SK-N-SH (cell line): ENCODE measurements at regions not wholly inside any gene's neighbourhood (a gene's known extent, or its start where the extent isn't known, plus 50 kb on each side); places are given as distances from the start of the nearest gene placed in this dataset.

Experiments used
- CTCF ChIA-PET: fragments of 300-600, 350-600 bp; formaldehyde crosslinking; extraction: SDS; loops from one replicate; lab custom pipeline; 2021; lab: Yijun Ruan, JAX
- POLR2A ChIA-PET: fragments of 350-600 bp; sonication (Branson Sonifier 250); formaldehyde crosslinking; extraction: SDS; loops from one replicate; lab custom pipeline; 2020; ENCODE audit warnings: antibody characterized with exemption, inconsistent platforms; lab: Yijun Ruan, JAX
- DNase-seq: peaks from one replicate; pipeline ENCODE4 v3.0.0; 2012
- H2AFZ ChIP-seq: fragments of 200-600 bp; sonication (generic); 2 replicates; pipeline ENCODE4 v1.8.1; 2016; ENCODE audit warnings: antibody characterized with exemption, mild to moderate bottlenecking, low read depth
- H3F3A ChIP-seq: fragments of 200-600 bp; sonication (generic); replicated peaks from 2 replicates; pipeline ENCODE3; 2016; ENCODE audit warnings: antibody characterized with exemption, mild to moderate bottlenecking; ENCODE audit not compliant: insufficient read depth
- H3K27ac ChIP-seq, 2 experiments: fragments of 200-500 bp in 1 of 2; fragments of 200-600 bp in 1 of 2; sonication (Bioruptor generic) in 1 of 2; sonication (generic), shearing (Covaris generic) in 1 of 2; 2 replicates each; pipeline versions ENCODE4 v1.5.1 to v1.6.1; 2014 to 2016; ENCODE audit warnings: low read depth in 2 of 2, inconsistent platforms in 1 of 2, low read length in 1 of 2, mild to moderate bottlenecking in 1 of 2, mixed read lengths in 1 of 2
- H3K27me3 ChIP-seq: fragments of 200-600 bp; sonication (generic), shearing (Covaris generic); 2 replicates; pipeline ENCODE4 v1.6.1; 2016; ENCODE audit warnings: mixed run types; ENCODE audit not compliant: insufficient read depth
- H3K36me3 ChIP-seq, 2 experiments: fragments of 200-500 bp in 1 of 2; fragments of 200-600 bp in 1 of 2; sonication (Bioruptor generic) in 1 of 2; sonication (generic) in 1 of 2; replicated peaks in 1 of 2; 2 replicates each; pipeline versions ENCODE3 to v1.5.1; 2014 to 2016; ENCODE audit warnings: low read length in 1 of 2, mild to moderate bottlenecking in 1 of 2; ENCODE audit not compliant: insufficient read depth in 2 of 2, control insufficient read depth in 1 of 2
- H3K4me1 ChIP-seq, 2 experiments: fragments of 200-500 bp in 1 of 2; fragments of 200-600 bp in 1 of 2; sonication (Bioruptor generic) in 1 of 2; sonication (generic), shearing (Covaris generic) in 1 of 2; 2 replicates each; pipeline versions ENCODE4 v1.5.1 to v1.6.1; 2014 to 2016; ENCODE audit warnings: low read depth in 1 of 2, low read length in 1 of 2, mixed run types in 1 of 2; ENCODE audit not compliant: insufficient read depth in 2 of 2, control insufficient read depth in 1 of 2
- H3K4me2 ChIP-seq: fragments of 200-600 bp; sonication (generic), shearing (Covaris generic); 2 replicates; pipeline ENCODE4 v1.6.1; 2017; ENCODE audit warnings: mixed run types
- H3K4me3 ChIP-seq, 2 experiments: fragments of 200-500 bp in 1 of 2; fragments of 200-600 bp in 1 of 2; sonication (Bioruptor generic) in 1 of 2; sonication (generic), shearing (Covaris generic) in 1 of 2; 2 replicates each; pipeline versions ENCODE4 v1.5.1 to v1.8.1; 2014 to 2016; ENCODE audit warnings: low read depth in 2 of 2, inconsistent platforms in 1 of 2, low read length in 1 of 2, mild to moderate bottlenecking in 1 of 2, mixed read lengths in 1 of 2, moderate library complexity in 1 of 2
- H3K79me2 ChIP-seq: fragments of 200-600 bp; sonication (generic); 2 replicates; pipeline ENCODE4 v1.8.1; 2017; ENCODE audit warnings: mild to moderate bottlenecking; ENCODE audit not compliant: insufficient read depth
- H3K9ac ChIP-seq: fragments of 200-600 bp; sonication (generic); 2 replicates; pipeline ENCODE4 v1.6.1; 2017; ENCODE audit warnings: mixed run types
- H3K9me2 ChIP-seq: fragments of 200-600 bp; sonication (generic); 2 replicates; pipeline ENCODE4 v1.6.1; 2017; ENCODE audit warnings: mixed run types
- H3K9me3 ChIP-seq: fragments of 200-600 bp; sonication (generic); 2 replicates; pipeline ENCODE4 v1.6.1; 2017; ENCODE audit warnings: mixed run types, mild to moderate bottlenecking, moderate library complexity
- H4K20me1 ChIP-seq: fragments of 200-600 bp; sonication (generic); 2 replicates; pipeline ENCODE4 v1.6.1; 2017; ENCODE audit warnings: mild to moderate bottlenecking, mixed run types; ENCODE audit not compliant: insufficient read depth
- CHD2 ChIP-seq: fragments of 150-350 bp; IDR thresholded peaks from 2 replicates; pipeline ENCODE4 v1.6.1; 2018; ENCODE audit warnings: low read length; ENCODE audit not compliant: partially characterized antibody
- CTCF ChIP-seq: fragments of 200-600 bp; sonication (generic); IDR thresholded peaks from 2 replicates; pipeline ENCODE4 v1.6.1; 2017; ENCODE audit warnings: antibody characterized with exemption, mild to moderate bottlenecking, moderate library complexity
- EP300 ChIP-seq, 2 experiments: IDR thresholded peaks; 2 replicates each; pipeline versions ENCODE4 v1.4.0 to v1.6.1; 2012; ENCODE audit warnings: borderline replicate concordance in 1 of 2, low read depth in 1 of 2, low read length in 1 of 2
- FOXJ3 ChIP-seq: sonication (generic); formaldehyde crosslinking; IDR thresholded peaks from 2 replicates; pipeline ENCODE4 v1.5.1; 2020; ENCODE audit warnings: mild to moderate bottlenecking, missing genetic modification reagents
- GATA2 ChIP-seq: sonication (generic); formaldehyde crosslinking; IDR thresholded peaks from 2 replicates; pipeline ENCODE4 v1.5.0; 2020; ENCODE audit warnings: mild to moderate bottlenecking, missing genetic modification reagents
- IRF3 ChIP-seq: fragments of 150-350 bp; IDR thresholded peaks from 2 replicates; pipeline ENCODE4 v1.6.1; 2016; ENCODE audit warnings: mild to moderate bottlenecking, low read depth, low read length
- NRF1 ChIP-seq: IDR thresholded peaks from 2 replicates; pipeline ENCODE4 v1.6.1; 2012; ENCODE audit warnings: low read depth, mild to moderate bottlenecking, low read length
- PBX3 ChIP-seq: IDR thresholded peaks from 2 replicates; pipeline ENCODE4; 2012
- POLR2AphosphoS5 ChIP-seq: IDR thresholded peaks from 2 replicates; pipeline ENCODE4 v1.6.1; 2012; ENCODE audit warnings: low read depth, low read length
- RAD21 ChIP-seq: IDR thresholded peaks from 2 replicates; pipeline ENCODE4 v1.6.1; 2012; ENCODE audit warnings: mild to moderate bottlenecking, low read length
- USF1 ChIP-seq: IDR thresholded peaks from 2 replicates; pipeline ENCODE4 v1.4.0; 2012; ENCODE audit warnings: low read depth, borderline replicate concordance
- USF2 ChIP-seq: fragments of 150-350 bp; IDR thresholded peaks from 2 replicates; pipeline ENCODE4 v1.6.1; 2017; ENCODE audit warnings: antibody characterized with exemption, low read length, low read depth, borderline replicate concordance
- YY1 ChIP-seq: IDR thresholded peaks from 2 replicates; pipeline ENCODE4 v1.4.0; 2012; ENCODE audit warnings: low read depth, mild to moderate bottlenecking
- WGBS: methylation state at CpG from one replicate; pipeline ENCODE4 v1.1.6; 2017; ENCODE audit warnings: low lambda C conversion rate; 5-methylcytosine and 5-hydroxymethylcytosine counted together

- H3K9me2 ChIP-seq = no peaks in the 10 kb centered on the region
- H3K4me1 ChIP-seq = peaks cover 0 to 2% of the 10 kb centered on the region in 2 experiments; a peak in 2 of 4 replicates
- ChIA-PET POLR2A (no interaction called here), CTCF (no interaction called here)
- no peaks in the 10 kb centered on the region for H3K9me3 ChIP-seq
- WGBS = 87% methylated on average over 3 of the region's 3 CpGs
- H3K4me3 ChIP-seq = no peak overlapping the region
- H4K20me1 ChIP-seq = no peaks in the 10 kb centered on the region
- H2AFZ ChIP-seq = no peak overlapping the region
- DNase-seq = no peak
- TF ChIP-seq NRF1 (no peak), PBX3 (no peak), YY1 (no peak), USF2 (no peak), CHD2 (no peak), FOXJ3 (CRISPR knock-in tag) (no peak), GATA2 (no peak), POLR2AphosphoS5 (no peak), USF1 (no peak), RAD21 (no peak), EP300 (IDR thresholded peaks at IDR 0.05; ENCODE audit: borderline replicate concordance in 1 of 2, low read depth in 1 of 2, low read length in 1 of 2) (no peak), CTCF (no peak), IRF3 (no peak)
- no peak overlapping the region; a peak in 1 of 4 replicates for H3K27ac ChIP-seq
- no peaks in the 10 kb centered on the region for H3K36me3 ChIP-seq
- no peaks in the 10 kb centered on the region for H3K27me3 ChIP-seq
- H3F3A ChIP-seq = no peaks in the 10 kb centered on the region
- H3K9ac ChIP-seq = no peak overlapping the region
- H3K79me2 ChIP-seq = no peaks in the 10 kb centered on the region
- no peak overlapping the region for H3K4me2 ChIP-seq
These were observed 79.2 kb upstream of the PHACTR2 start for GRCh38 chr6:143598466-143599080.
